HG03571 (cell line): ENCODE measurements at regions not wholly inside any gene's neighbourhood (a gene's known extent, or its start where the extent isn't known, plus 50 kb on each side); places are given as distances from the start of the nearest gene placed in this dataset.

Source experiments
- ATAC-seq: cut with Tn5 transposase; IDR thresholded peaks from one replicate; pipeline ENCODE4 v1.9.1; 2021; ENCODE audit not compliant: unreplicated experiment

GRCh38 chr15:99921101-99921500, 187.9 kb upstream of the LYSMD4 start:
- ATAC-seq, result no peak

- no peak for ATAC-seq
These were observed 184.8 kb upstream of the LYSMD4 start for GRCh38 chr15:99918072-99918471.

GRCh38 chr15:99917252-99917651, 184.0 kb upstream of the LYSMD4 start:
- no peak for ATAC-seq

DNA sequence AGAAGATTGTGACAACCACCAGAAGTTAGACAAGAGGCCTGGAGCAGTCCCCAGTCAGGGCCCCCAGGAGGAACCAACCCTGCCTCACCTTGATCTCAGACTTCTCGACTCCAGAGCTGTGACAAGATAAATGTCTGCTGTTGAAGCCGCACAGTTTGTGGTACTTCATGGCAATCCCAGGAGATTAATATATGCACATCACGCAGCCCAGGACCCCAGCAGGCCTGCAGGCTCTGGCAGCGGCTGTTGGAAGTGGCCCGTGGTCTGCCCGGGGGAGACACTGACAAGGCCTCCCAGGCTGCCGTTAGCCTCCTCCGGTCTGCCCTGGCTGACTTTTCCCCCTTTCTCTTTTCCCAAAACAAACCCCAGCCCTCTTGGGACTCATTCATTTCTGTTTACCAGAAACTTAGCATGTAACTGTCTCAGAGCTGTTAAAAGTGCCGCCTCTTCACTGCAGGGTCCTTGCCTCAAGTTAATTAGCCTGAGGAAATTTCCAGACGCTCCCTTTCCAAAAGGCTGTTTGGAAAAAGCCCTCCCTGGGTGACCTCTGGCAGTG, 183.5 kb upstream of the LYSMD4 start:
- ATAC-seq, result no peak

GRCh38 chr15:99914723-99915122, 181.5 kb upstream of the LYSMD4 start:
- no peak for ATAC-seq

- ATAC-seq, result no peak
These were observed 178.6 kb upstream of the LYSMD4 start for GRCh38 chr15:99911816-99912215.

DNA sequence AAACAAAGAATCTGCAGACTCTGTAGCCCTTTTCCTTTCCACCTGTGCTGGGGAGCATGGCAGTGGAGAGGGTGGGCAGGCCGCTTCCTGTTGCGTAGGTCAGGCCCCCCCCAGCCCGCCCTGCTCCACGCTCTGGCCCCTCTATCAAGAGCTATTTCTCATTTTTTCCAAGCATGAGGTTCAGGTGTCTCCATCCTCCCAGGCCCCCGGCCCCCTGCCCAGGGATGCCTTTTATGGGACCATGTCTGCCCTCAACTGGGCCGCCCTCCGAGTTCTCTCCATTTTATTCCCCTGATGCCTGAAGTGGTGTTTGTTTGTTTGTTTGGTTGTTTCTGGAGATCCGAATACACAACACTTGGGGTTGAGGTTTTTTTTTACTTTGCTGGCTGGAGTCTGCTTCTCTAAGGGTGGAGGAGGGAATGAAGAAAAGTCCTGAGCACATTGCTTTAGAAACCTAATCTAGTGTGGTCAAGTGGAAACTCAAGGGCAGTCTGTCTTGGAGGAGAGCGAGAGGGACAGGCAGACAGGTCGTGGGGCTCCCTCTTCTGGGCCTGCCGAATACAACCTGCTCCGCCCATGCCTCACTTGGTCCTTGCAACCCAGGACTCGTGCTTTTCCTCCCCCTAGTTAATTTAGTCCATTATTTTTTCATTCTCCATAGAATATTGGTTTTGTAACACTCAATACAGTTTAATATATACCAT, 176.5 kb upstream of the LYSMD4 start:
- ATAC-seq, result no peak

- ATAC-seq, result no peak
These were observed 174.5 kb upstream of the LYSMD4 start for GRCh38 chr15:99907698-99908097.

GRCh38 chr15:99906793-99907192, 173.6 kb upstream of the LYSMD4 start:
- ATAC-seq, result no peak

GRCh38 chr15:99906311-99906710, 173.1 kb upstream of the LYSMD4 start:
- no peak for ATAC-seq

GRCh38 chr15:99902248-99902928, 169.2 kb upstream of the LYSMD4 start:
- ATAC-seq, result no peak

DNA sequence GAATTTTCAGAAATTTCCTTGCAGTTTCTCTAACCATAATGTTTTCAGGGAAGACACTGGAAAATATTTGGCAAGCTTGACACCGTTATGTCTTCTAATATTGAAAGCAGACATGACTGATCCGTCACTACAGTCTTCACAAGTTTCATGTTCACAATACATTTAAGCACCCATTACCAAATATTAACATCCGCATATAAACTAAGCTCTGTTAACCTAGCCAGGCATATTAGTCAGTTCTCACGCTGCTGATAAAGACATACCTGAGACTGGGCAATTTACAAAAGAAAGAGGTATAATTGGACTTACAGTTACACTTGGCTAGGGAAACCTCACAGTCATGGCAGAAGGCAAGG, 162.7 kb upstream of the LYSMD4 start:
- ATAC-seq, result no peak

GRCh38 chr15:99895189-99895955, 162.1 kb upstream of the LYSMD4 start:
- peak; percentile 55 for ATAC-seq

- no peak for ATAC-seq
These were observed 145.6 kb upstream of the LYSMD4 start for GRCh38 chr15:99878835-99879234.

- no peak for ATAC-seq
These were observed 140.2 kb upstream of the LYSMD4 start for GRCh38 chr15:99873451-99873850.

DNA sequence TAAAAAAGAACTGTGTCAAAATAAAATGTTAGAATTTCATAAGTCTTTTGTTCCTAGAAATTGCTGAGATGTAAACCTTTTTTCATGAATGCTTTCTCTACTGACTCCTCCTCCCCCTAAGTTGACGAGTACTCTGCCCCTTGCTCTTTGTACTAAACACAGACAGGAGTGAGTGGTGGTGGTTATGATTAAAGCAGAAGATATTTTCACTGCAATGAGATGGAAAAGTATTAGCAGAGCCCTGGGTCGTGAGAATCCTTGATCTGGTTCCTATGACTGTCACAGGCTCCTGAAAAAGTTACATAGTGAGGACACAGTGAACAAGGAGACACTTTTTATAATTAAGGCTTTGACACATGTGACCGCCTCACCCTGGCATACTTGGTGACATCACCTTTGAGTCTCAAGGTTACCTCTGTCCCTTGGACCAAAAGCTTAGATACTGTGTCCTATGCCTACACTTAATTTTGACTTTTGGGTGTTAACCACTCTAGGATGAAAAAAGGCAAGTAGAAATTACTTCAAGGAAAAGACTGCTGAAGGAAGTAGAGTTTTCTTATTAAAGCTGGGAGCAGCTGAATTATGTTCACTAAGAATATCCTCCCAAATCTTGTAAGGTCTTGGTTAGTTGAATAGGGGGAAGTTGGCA, 130.4 kb upstream of the LYSMD4 start:
- ATAC-seq, result no peak

- ATAC-seq, result no peak
These were observed 124.6 kb upstream of the LYSMD4 start for GRCh38 chr15:99857836-99858235.

- ATAC-seq, result no peak
These were observed 117.3 kb upstream of the LYSMD4 start for GRCh38 chr15:99850517-99850916.

- no peak for ATAC-seq
These were observed 111.8 kb upstream of the LYSMD4 start for GRCh38 chr15:99845009-99845408.

DNA sequence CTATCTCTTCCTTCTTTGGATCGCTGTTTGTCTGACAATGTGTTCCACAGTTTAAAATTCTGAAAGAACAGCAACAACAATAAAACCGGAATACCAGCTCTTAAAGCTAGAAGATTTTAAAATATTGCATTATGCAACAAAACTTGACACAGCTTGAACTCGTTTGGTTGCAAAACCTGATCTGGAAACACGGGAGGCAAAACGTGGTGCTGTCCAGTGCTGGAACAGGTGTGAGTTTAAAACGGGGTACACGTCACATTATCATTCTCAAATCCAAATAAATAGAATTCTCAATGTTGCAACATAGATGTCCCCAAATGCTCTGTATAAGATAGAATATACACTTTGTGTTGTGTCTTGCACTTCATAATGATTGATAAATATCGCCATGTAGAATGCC, 110.9 kb upstream of the LYSMD4 start:
- ATAC-seq, result no peak

- ATAC-seq, result no peak
These were observed 108.8 kb upstream of the LYSMD4 start for GRCh38 chr15:99842071-99842470.
